Islet of Langerhans (tissue), 1 donor: ENCODE measurements at regions not wholly inside any gene's neighbourhood (a gene's known extent, or its start where the extent isn't known, plus 50 kb on each side); places are given as distances from the start of the nearest gene placed in this dataset.

Experiments used
- FAIRE-seq: peaks from one replicate; lab custom pipeline; 2011; peaks lifted over from hg19 to GRCh38; lab: Jason Lieb, UNC

- FAIRE-seq = no peak
These were observed 353.1 kb downstream of the TLE4 start for GRCh38 chr9:79924836-79925235.

GRCh38 chr9:79917421-79917820 is 345.7 kb downstream of the TLE4 start:
- FAIRE-seq = no peak

GRCh38 chr9:79913867-79914266 is 342.1 kb downstream of the TLE4 start:
- no peak for FAIRE-seq

- no peak for FAIRE-seq
These were observed 340.7 kb downstream of the TLE4 start for GRCh38 chr9:79912318-79913070.

- no peak for FAIRE-seq
These were observed 340.0 kb downstream of the TLE4 start for GRCh38 chr9:79911724-79912123.

- FAIRE-seq = no peak
These were observed 331.2 kb downstream of the TLE4 start for GRCh38 chr9:79902825-79903600.

- FAIRE-seq = no peak
These were observed 329.0 kb downstream of the TLE4 start for GRCh38 chr9:79900754-79901153.

- FAIRE-seq = no peak
These were observed 324.7 kb downstream of the TLE4 start for GRCh38 chr9:79896390-79896980.

- no peak for FAIRE-seq
These were observed 323.5 kb downstream of the TLE4 start for GRCh38 chr9:79895232-79895631.

- FAIRE-seq = no peak
These were observed 317.6 kb downstream of the TLE4 start for GRCh38 chr9:79889369-79889768.

- no peak for FAIRE-seq
These were observed 313.5 kb downstream of the TLE4 start for GRCh38 chr9:79885093-79885857.

GRCh38 chr9:79884546-79884945 is 312.8 kb downstream of the TLE4 start:
- FAIRE-seq = no peak

GRCh38 chr9:79883073-79883645 is 311.4 kb downstream of the TLE4 start:
- no peak for FAIRE-seq

- FAIRE-seq = no peak
These were observed 308.9 kb downstream of the TLE4 start for GRCh38 chr9:79880626-79881025.

GRCh38 chr9:79877943-79878602 is 306.3 kb downstream of the TLE4 start:
- FAIRE-seq = no peak

- no peak for FAIRE-seq
These were observed 296.9 kb downstream of the TLE4 start for GRCh38 chr9:79868567-79869189.

GRCh38 chr9:79862921-79863890 is 291.4 kb downstream of the TLE4 start:
- no peak for FAIRE-seq

GRCh38 chr9:79858508-79858907 is 286.7 kb downstream of the TLE4 start:
- no peak for FAIRE-seq

- no peak for FAIRE-seq
These were observed 285.4 kb downstream of the TLE4 start for GRCh38 chr9:79857188-79857587.

- FAIRE-seq = no peak
These were observed 275.3 kb downstream of the TLE4 start for GRCh38 chr9:79847074-79847473.
